Left renal cortex interstitium (tissue), 4 donors: ENCODE measurements at regions not wholly inside any gene's neighbourhood (a gene's known extent, or its start where the extent isn't known, plus 50 kb on each side); places are given as distances from the start of the nearest gene placed in this dataset.

Source experiments
- DNase-seq, 4 donors: peaks; one replicate each; pipeline ENCODE4 v3.0.0-alpha.2; 2013; ENCODE audit warnings: low read depth in 4 of 4, low spot score in 2 of 4, missing footprints in 1 of 4

GRCh38 chr13:74045583-74045982 is 88.6 kb downstream of the KLF12 start:
- no peak for DNase-seq

GRCh38 chr13:74043237-74043636 is 91.0 kb downstream of the KLF12 start:
- no peak for DNase-seq

- DNase-seq, result no peak
Observed at GRCh38 chr13:74040200-74040599, 94.0 kb downstream of the KLF12 start.

- DNase-seq, result no peak
Observed at GRCh38 chr13:74039667-74040066, 94.5 kb downstream of the KLF12 start.

- DNase-seq, result no peak
Observed at GRCh38 chr13:74039154-74039553, 95.0 kb downstream of the KLF12 start.

GRCh38 chr13:74037762-74038161 is 96.4 kb downstream of the KLF12 start:
- DNase-seq, result no peak

GRCh38 chr13:74036373-74036772 is 97.8 kb downstream of the KLF12 start:
- no peak for DNase-seq

GRCh38 chr13:74035896-74036295 is 98.3 kb downstream of the KLF12 start:
- no peak for DNase-seq

GRCh38 chr13:74032325-74032724 is 101.9 kb downstream of the KLF12 start:
- DNase-seq, result no peak

GRCh38 chr13:74027161-74027779 is 106.9 kb downstream of the KLF12 start:
- no peak for DNase-seq

GRCh38 chr13:74026753-74027152 is 107.5 kb downstream of the KLF12 start:
- DNase-seq, result no peak

GRCh38 chr13:74025369-74025768 is 108.8 kb downstream of the KLF12 start:
- no peak for DNase-seq

- DNase-seq, result no peak
Observed at GRCh38 chr13:74024856-74025255, 109.3 kb downstream of the KLF12 start.

GRCh38 chr13:74024314-74024713 is 109.9 kb downstream of the KLF12 start:
- no peak for DNase-seq

- DNase-seq, result no peak
Observed at GRCh38 chr13:74023484-74023883, 110.7 kb downstream of the KLF12 start.

- DNase-seq, result no peak
Observed at GRCh38 chr13:74021505-74021904, 112.7 kb downstream of the KLF12 start.

GRCh38 chr13:74018062-74018431 is 116.2 kb downstream of the KLF12 start:
- DNase-seq, result no peak

- no peak for DNase-seq
Observed at GRCh38 chr13:74017301-74018061, 116.7 kb downstream of the KLF12 start.

GRCh38 chr13:74015137-74015536 is 119.1 kb downstream of the KLF12 start:
- no peak for DNase-seq

GRCh38 chr13:74009100-74009668 is 125.0 kb downstream of the KLF12 start:
- DNase-seq, result no peak

- no peak for DNase-seq
Observed at GRCh38 chr13:74006666-74007065, 127.5 kb downstream of the KLF12 start.
